Thyroid gland (tissue), 4 donors: ENCODE measurements at regions not wholly inside any gene's neighbourhood (a gene's known extent, or its start where the extent isn't known, plus 50 kb on each side); places are given as distances from the start of the nearest gene placed in this dataset.

ENCODE experiments used
- POLR2A ChIP-seq, 2 donors: fragments of 450-650 bp; IDR thresholded peaks; one replicate each; pipeline ENCODE4 v1.6.1; 2017; ENCODE audit warnings: antibody characterized with exemption in 2 of 2, mild to moderate bottlenecking in 2 of 2, moderate library complexity in 1 of 2
- TF ChIP-seq, protein P1 (sequence below), 6 experiments: fragments of 200-600 bp in 3 of 6; fragments of 450-650 bp in 3 of 6; sonication (generic) in 3 of 6; IDR thresholded peaks; one replicate each; pipeline ENCODE4 v1.5.1; 2016 to 2019; ENCODE audit warnings: antibody characterized with exemption in 6 of 6, mild to moderate bottlenecking in 2 of 6, inconsistent platforms in 1 of 6, moderate library complexity in 1 of 6

- no peak for TF ChIP-seq POLR2A (IDR thresholded peaks at IDR 0.05)
- TF ChIP-seq, protein P1, sequence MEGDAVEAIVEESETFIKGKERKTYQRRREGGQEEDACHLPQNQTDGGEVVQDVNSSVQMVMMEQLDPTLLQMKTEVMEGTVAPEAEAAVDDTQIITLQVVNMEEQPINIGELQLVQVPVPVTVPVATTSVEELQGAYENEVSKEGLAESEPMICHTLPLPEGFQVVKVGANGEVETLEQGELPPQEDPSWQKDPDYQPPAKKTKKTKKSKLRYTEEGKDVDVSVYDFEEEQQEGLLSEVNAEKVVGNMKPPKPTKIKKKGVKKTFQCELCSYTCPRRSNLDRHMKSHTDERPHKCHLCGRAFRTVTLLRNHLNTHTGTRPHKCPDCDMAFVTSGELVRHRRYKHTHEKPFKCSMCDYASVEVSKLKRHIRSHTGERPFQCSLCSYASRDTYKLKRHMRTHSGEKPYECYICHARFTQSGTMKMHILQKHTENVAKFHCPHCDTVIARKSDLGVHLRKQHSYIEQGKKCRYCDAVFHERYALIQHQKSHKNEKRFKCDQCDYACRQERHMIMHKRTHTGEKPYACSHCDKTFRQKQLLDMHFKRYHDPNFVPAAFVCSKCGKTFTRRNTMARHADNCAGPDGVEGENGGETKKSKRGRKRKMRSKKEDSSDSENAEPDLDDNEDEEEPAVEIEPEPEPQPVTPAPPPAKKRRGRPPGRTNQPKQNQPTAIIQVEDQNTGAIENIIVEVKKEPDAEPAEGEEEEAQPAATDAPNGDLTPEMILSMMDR (IDR thresholded peaks at IDR 0.05): no peak
Observed at GRCh38 chr17:73821665-73822064, 177.4 kb upstream of the SDK2 start.
